ENCODE measurements at regions not wholly inside any gene's neighbourhood (a gene's known extent, or its start where the extent isn't known, plus 50 kb on each side); places are given as distances from the start of the nearest gene placed in this dataset.

DNA sequence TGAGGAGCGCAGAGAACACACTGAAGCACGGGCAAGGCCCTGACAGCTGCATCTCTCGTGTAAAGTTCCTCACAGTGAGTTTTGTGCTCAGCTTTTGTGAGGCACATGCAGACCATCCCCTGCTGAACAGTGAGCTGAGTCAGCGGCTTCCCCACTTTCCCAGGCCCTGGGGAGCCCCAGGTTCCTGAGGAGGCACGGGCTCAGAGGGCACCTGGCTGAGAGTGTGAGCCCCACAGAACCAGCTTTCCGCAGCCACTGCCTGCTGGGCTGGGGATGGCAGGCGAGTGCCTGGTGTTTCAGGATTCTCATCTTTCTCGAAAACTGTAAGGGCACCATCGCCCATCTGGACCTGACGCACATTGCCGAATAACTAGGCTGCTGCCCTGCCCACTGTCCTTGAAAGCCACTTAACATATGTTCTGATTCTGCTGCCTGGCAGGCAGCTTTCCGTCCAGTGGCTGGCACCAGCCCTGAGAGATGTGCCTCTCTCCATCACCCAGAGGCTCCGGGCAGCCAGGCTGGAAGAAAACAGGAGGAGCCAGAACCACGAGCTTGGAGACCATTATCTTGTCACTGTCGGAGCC, 266.7 kb upstream of the FOXF1 start:
- peaks cover 0 to 10% (median 0%) of the 10 kb centered on the region in 11 donors for H3K9me3 ChIP-seq
- ATAC-seq (no peak), DNase-seq (no peak)
- no peak overlapping the region for H3K27ac ChIP-seq
- intact Hi-C loops (cut with DNase I), result no loop called here
- peaks cover 0 to 55% (median 44%) of the 10 kb centered on the region in 7 donors for H3K27me3 ChIP-seq
- H3K4me1 ChIP-seq, result no peaks in the 10 kb centered on the region
- H3K4me3 ChIP-seq, result no peak overlapping the region
- 79 to 80% methylated on average over 15 of the region's 15 CpGs for WGBS, 2 donors
- TF ChIP-seq, protein P1, sequence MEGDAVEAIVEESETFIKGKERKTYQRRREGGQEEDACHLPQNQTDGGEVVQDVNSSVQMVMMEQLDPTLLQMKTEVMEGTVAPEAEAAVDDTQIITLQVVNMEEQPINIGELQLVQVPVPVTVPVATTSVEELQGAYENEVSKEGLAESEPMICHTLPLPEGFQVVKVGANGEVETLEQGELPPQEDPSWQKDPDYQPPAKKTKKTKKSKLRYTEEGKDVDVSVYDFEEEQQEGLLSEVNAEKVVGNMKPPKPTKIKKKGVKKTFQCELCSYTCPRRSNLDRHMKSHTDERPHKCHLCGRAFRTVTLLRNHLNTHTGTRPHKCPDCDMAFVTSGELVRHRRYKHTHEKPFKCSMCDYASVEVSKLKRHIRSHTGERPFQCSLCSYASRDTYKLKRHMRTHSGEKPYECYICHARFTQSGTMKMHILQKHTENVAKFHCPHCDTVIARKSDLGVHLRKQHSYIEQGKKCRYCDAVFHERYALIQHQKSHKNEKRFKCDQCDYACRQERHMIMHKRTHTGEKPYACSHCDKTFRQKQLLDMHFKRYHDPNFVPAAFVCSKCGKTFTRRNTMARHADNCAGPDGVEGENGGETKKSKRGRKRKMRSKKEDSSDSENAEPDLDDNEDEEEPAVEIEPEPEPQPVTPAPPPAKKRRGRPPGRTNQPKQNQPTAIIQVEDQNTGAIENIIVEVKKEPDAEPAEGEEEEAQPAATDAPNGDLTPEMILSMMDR (IDR thresholded peaks at IDR 0.05), result no peak
- H3K36me3 ChIP-seq, result no peaks in the 10 kb centered on the region

GRCh38 chr16:86244158-86244557, 266.2 kb upstream of the FOXF1 start:
- no peak for ATAC-seq
- 75 to 80% methylated on average over 9 of the region's 9 CpGs for WGBS, 2 donors
- intact Hi-C loops (cut with DNase I), result no loop called here
- TF ChIP-seq, protein P1 (IDR thresholded peaks at IDR 0.05), result no peak
- no peak for DNase-seq
- Histone ChIP-seq H3K36me3 (no peaks in the 10 kb centered on the region), H3K4me3 (no peak overlapping the region), H3K27ac (no peak overlapping the region), H3K9me3 (peaks cover 0 to 10% (median 0%) of the 10 kb centered on the region in 11 donors), H3K27me3 (peaks cover 0 to 54% (median 45%) of the 10 kb centered on the region in 7 donors), H3K4me1 (no peaks in the 10 kb centered on the region)

- intact Hi-C loops (cut with DNase I), result no loop called here
- peaks cover 0 to 46% (median 42%) of the 10 kb centered on the region in 7 donors for H3K27me3 ChIP-seq
These were observed 265.4 kb upstream of the FOXF1 start for GRCh38 chr16:86244936-86245335.

GRCh38 chr16:86245351-86245750, 265.0 kb upstream of the FOXF1 start:
- intact Hi-C loops (cut with DNase I), result no loop called here
- TF ChIP-seq, protein P1 (IDR thresholded peaks at IDR 0.05), result no peak
- DNase-seq (no peak), ATAC-seq (no peak)
- Histone ChIP-seq H3K27me3 (peaks cover 0 to 42% (median 40%) of the 10 kb centered on the region in 7 donors), H3K36me3 (no peaks in the 10 kb centered on the region), H3K4me1 (no peaks in the 10 kb centered on the region), H3K4me3 (no peak overlapping the region), H3K27ac (no peak overlapping the region), H3K9me3 (peaks cover 0 to 10% (median 0%) of the 10 kb centered on the region in 11 donors)
- WGBS, 2 donors, result 89 to 94% methylated on average over 7 of the region's 7 CpGs

More at GRCh38 chr16:86244936-86245335, 265.4 kb upstream of the FOXF1 start:
- ATAC-seq (no peak), DNase-seq (no peak)
- Histone ChIP-seq H3K36me3 (no peaks in the 10 kb centered on the region), H3K4me3 (no peak overlapping the region), H3K9me3 (peaks cover 0 to 10% (median 0%) of the 10 kb centered on the region in 11 donors), H3K27ac (no peak overlapping the region), H3K4me1 (no peaks in the 10 kb centered on the region)
- TF ChIP-seq, protein P1 (IDR thresholded peaks at IDR 0.05), result no peak
- 96 to 98% methylated on average over 3 of the region's 3 CpGs for WGBS, 2 donors

Measured in heart right ventricle (tissue), 16 donors.